Peyer's patch (tissue), 4 donors: ENCODE measurements at regions not wholly inside any gene's neighbourhood (a gene's known extent, or its start where the extent isn't known, plus 50 kb on each side); places are given as distances from the start of the nearest gene placed in this dataset.

Source experiments
- POLR2A ChIP-seq, 2 donors: fragments of 450-650 bp; IDR thresholded peaks; one replicate each; pipeline ENCODE4 v1.5.1; 2017; ENCODE audit warnings: antibody characterized with exemption in 2 of 2, mild to moderate bottlenecking in 2 of 2, moderate library complexity in 2 of 2
- TF ChIP-seq, protein P1 (sequence below), 6 experiments: fragments of 450-650 bp in 4 of 6; fragments of 200-600 bp in 2 of 6; sonication (generic) in 1 of 6; IDR thresholded peaks; one replicate each; pipeline ENCODE4 v1.5.1; 2017 to 2019; ENCODE audit warnings: antibody characterized with exemption in 6 of 6, mild to moderate bottlenecking in 3 of 6, moderate library complexity in 1 of 6

GRCh38 chr1:56153276-56153675 lies 426.1 kb downstream of the PLPP3 start:
- TF ChIP-seq, protein P1, sequence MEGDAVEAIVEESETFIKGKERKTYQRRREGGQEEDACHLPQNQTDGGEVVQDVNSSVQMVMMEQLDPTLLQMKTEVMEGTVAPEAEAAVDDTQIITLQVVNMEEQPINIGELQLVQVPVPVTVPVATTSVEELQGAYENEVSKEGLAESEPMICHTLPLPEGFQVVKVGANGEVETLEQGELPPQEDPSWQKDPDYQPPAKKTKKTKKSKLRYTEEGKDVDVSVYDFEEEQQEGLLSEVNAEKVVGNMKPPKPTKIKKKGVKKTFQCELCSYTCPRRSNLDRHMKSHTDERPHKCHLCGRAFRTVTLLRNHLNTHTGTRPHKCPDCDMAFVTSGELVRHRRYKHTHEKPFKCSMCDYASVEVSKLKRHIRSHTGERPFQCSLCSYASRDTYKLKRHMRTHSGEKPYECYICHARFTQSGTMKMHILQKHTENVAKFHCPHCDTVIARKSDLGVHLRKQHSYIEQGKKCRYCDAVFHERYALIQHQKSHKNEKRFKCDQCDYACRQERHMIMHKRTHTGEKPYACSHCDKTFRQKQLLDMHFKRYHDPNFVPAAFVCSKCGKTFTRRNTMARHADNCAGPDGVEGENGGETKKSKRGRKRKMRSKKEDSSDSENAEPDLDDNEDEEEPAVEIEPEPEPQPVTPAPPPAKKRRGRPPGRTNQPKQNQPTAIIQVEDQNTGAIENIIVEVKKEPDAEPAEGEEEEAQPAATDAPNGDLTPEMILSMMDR (IDR thresholded peaks at IDR 0.05) = no peak
- TF ChIP-seq POLR2A (IDR thresholded peaks at IDR 0.05) = no peak
